Spleen (tissue), 11 donors: ENCODE measurements at regions not wholly inside any gene's neighbourhood (a gene's known extent, or its start where the extent isn't known, plus 50 kb on each side); places are given as distances from the start of the nearest gene placed in this dataset.
"Not testable (repeated sequence)": the region's sequence is repeated elsewhere in the genome, so short reads cannot be mapped to it uniquely, and the experiment has no call there.

Experiments
- DNase-seq: peaks from one replicate; pipeline ENCODE4 v3.0.0-alpha.2; 2020
- H3K27ac ChIP-seq, 8 donors: fragments of 200-600 bp; sonication (generic) in 7 of 8; 1 replicate in 4 of 8; 2 replicates in 4 of 8; pipeline versions ENCODE4 v1.5.0 to v1.8.0; 2016 to 2021; ENCODE audit warnings: inconsistent platforms in 4 of 8, mild to moderate bottlenecking in 4 of 8, moderate library complexity in 1 of 8
- H3K27me3 ChIP-seq, 7 donors: fragments of 200-600 bp; sonication (generic) in 6 of 7; replicated peaks in 1 of 7; 1 replicate in 4 of 7; 2 replicates in 3 of 7; pipeline versions ENCODE4 v1.5.0 to v1.8.0; 2016 to 2021; ENCODE audit warnings: inconsistent platforms in 3 of 7, mild to moderate bottlenecking in 1 of 7
- H3K36me3 ChIP-seq, 6 donors: fragments of 200-600 bp; sonication (generic) in 5 of 6; 1 replicate in 4 of 6; 2 replicates in 2 of 6; pipeline versions ENCODE4 v1.5.0 to v1.8.0; 2016 to 2021; ENCODE audit warnings: inconsistent platforms in 2 of 6
- H3K4me1 ChIP-seq, 6 donors: fragments of 200-600 bp; sonication (generic) in 5 of 6; 1 replicate in 3 of 6; 2 replicates in 3 of 6; pipeline versions ENCODE4 v1.5.0 to v1.8.0; 2016 to 2021; ENCODE audit warnings: inconsistent platforms in 3 of 6
- H3K4me3 ChIP-seq, 8 donors: fragments of 200-600 bp; sonication (generic) in 7 of 8; 1 replicate in 4 of 8; 2 replicates in 4 of 8; pipeline versions ENCODE4 v1.5.0 to v1.8.0; 2016 to 2021; ENCODE audit warnings: inconsistent platforms in 4 of 8, mild to moderate bottlenecking in 4 of 8, moderate library complexity in 2 of 8
- H3K9me3 ChIP-seq, 8 donors: fragments of 200-600 bp; sonication (generic) in 7 of 8; 1 replicate in 4 of 8; 2 replicates in 4 of 8; pipeline versions ENCODE4 v1.5.0 to v1.8.0; 2016 to 2021; ENCODE audit warnings: inconsistent platforms in 4 of 8
- POLR2A ChIP-seq, 3 donors: fragments of 450-650 bp; IDR thresholded peaks; one replicate each; pipeline ENCODE4 v1.5.1; 2017; ENCODE audit warnings: antibody characterized with exemption in 3 of 3, mild to moderate bottlenecking in 1 of 3
- POLR2AphosphoS5 ChIP-seq, 3 donors: sonication (generic); formaldehyde crosslinking; IDR thresholded peaks; one replicate each; pipeline ENCODE4 v1.5.1; 2017; ENCODE audit warnings: antibody characterized with exemption in 3 of 3
- WGBS, 5 donors: extraction: QIAGEN DNeasy Blood & Tissue Kit in 3 of 5; methylation state at CpG; one replicate each; pipeline versions ENCODE4 v1.1.5 to v1.1.7; 2013 to 2018; 5-methylcytosine and 5-hydroxymethylcytosine counted together
- intact Hi-C: fragments of 100-400 bp; cut with DNase I; formaldehyde crosslinking; loops from one replicate; pipeline ENCODE4 v1.15.0; 2023; ENCODE audit warnings: low total_unique reads
- TF ChIP-seq, protein P1 (sequence below), 11 experiments: fragments of 200-600 bp in 7 of 11; fragments of 450-650 bp in 4 of 11; sonication (generic) in 4 of 11; IDR thresholded peaks in 8 of 11; conservative IDR thresholded peaks in 3 of 11; 1 replicate in 7 of 11; 2 replicates in 4 of 11; pipeline versions ENCODE4 v1.4.0 to v1.8.0; 2016 to 2021; ENCODE audit warnings: antibody characterized with exemption in 11 of 11, inconsistent platforms in 4 of 11, mild to moderate bottlenecking in 1 of 11
- donor health status: healthy with polysubstance abuse.
- donor health status: DM: no; HTN: no; CAD: no; lungs with moderate emphysema.
- donor health status: DM: no; HTN: no; CAD: no.
- donor health status: Bipolar disorder and iron deficiency.
- donor health status: healthy.
- donor health status: DM: no; HTN: no; CAD: no.
- donor health status: DM: yes; HTN: yes; CAD: no.

DNA sequence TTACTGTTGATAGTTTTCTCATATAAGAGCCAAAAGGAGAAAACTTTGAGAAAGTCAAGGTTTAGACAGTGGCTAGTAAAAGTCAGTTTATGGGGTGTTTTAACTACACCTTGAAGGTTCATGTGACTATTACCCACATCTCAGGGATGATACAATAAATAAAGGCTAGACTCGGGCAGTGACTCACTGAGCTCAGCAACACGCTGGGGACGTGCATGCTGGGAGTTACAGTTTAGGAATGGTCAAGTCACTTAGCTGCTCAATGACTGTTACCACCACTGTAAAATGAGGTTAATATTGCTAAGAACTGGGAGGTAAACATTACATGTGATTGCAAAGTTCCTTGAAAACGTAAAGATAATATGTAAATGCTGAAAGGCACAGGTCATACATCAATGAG lies 1254.4 kb upstream of the PHF14 start:
- H3K27ac ChIP-seq, result no peak overlapping the region
- WGBS, 5 donors, result 71 to 89% (median 81%) methylated on average over 4 of the region's 4 CpGs
- no peaks in the 10 kb centered on the region for H3K4me1 ChIP-seq
- no peak for DNase-seq
- H3K9me3 ChIP-seq, result peaks cover 0 to 15% (median 5%) of the 10 kb centered on the region in 8 donors
- H3K4me3 ChIP-seq, result no peak overlapping the region
- no peaks in the 10 kb centered on the region for H3K36me3 ChIP-seq
- H3K27me3 ChIP-seq, result no peaks in the 10 kb centered on the region
- intact Hi-C loops, result no loop called here
- TF ChIP-seq POLR2AphosphoS5 (IDR thresholded peaks at IDR 0.05) (no peak), POLR2A (IDR thresholded peaks at IDR 0.05) (no peak)
- TF ChIP-seq, protein P1, sequence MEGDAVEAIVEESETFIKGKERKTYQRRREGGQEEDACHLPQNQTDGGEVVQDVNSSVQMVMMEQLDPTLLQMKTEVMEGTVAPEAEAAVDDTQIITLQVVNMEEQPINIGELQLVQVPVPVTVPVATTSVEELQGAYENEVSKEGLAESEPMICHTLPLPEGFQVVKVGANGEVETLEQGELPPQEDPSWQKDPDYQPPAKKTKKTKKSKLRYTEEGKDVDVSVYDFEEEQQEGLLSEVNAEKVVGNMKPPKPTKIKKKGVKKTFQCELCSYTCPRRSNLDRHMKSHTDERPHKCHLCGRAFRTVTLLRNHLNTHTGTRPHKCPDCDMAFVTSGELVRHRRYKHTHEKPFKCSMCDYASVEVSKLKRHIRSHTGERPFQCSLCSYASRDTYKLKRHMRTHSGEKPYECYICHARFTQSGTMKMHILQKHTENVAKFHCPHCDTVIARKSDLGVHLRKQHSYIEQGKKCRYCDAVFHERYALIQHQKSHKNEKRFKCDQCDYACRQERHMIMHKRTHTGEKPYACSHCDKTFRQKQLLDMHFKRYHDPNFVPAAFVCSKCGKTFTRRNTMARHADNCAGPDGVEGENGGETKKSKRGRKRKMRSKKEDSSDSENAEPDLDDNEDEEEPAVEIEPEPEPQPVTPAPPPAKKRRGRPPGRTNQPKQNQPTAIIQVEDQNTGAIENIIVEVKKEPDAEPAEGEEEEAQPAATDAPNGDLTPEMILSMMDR (IDR thresholded peaks at IDR 0.05 in 8 of 11, conservative IDR thresholded peaks at IDR 0.05 in 3 of 11), result no peak

GRCh38 chr7:9719721-9720120 lies 1254.0 kb upstream of the PHF14 start:
- Histone ChIP-seq H3K36me3 (no peaks in the 10 kb centered on the region), H3K27ac (no peak overlapping the region), H3K9me3 (peaks cover 0 to 15% (median 5%) of the 10 kb centered on the region in 8 donors), H3K27me3 (no peaks in the 10 kb centered on the region), H3K4me3 (no peak overlapping the region), H3K4me1 (no peaks in the 10 kb centered on the region)
- intact Hi-C loops, result no loop called here
- TF ChIP-seq POLR2AphosphoS5 (IDR thresholded peaks at IDR 0.05) (no peak), POLR2A (IDR thresholded peaks at IDR 0.05) (no peak)
- TF ChIP-seq, protein P1 (IDR thresholded peaks at IDR 0.05 in 8 of 11, conservative IDR thresholded peaks at IDR 0.05 in 3 of 11), result no peak
- no peak for DNase-seq
- 79 to 93% (median 81%) methylated on average over 3 of the region's 3 CpGs for WGBS, 5 donors

DNA sequence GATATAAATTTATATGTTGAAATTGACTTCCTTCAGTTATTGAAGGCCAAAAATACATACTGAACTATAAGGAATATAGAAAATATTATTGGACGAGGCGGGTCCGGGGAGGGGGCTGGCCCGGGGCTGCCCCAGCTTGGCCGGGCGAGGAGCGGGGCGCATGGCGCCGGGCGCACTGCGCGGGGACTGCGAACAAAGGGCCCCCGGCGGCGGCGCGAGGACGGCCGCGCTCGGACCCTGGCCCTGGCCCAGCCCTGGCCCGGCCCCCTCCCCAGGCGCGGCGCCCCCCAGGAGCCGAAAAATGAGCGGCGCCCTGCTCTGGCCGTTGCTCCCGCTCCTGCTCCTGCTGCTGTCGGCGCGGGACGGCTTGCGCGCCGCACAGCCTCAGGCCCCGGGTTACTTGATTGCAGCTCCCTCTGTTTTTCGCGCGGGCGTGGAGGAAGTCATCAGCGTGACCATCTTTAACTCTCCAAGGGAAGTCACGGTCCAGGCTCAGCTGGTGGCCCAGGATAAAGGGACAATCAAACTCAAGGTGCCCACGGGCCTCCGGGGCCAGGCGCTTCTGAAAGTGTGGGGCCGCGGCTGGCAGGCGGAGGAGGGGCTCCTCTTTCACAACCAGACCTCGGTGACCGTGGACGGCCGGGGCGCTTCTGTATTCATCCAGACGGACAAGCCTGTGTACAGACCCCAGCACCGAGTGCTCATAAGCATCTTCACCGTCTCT lies 1247.6 kb upstream of the PHF14 start:
- DNase-seq, intact Hi-C loops, H3K27me3 ChIP-seq, H3K4me1 ChIP-seq, H3K36me3 ChIP-seq, H3K4me3 ChIP-seq, H3K27ac ChIP-seq: not testable (repeated sequence)
- WGBS, 5 donors, result 90 to 94% (median 92%) methylated on average over 26 to 59 of the region's 60 CpGs
- H3K9me3 ChIP-seq, result peaks cover 0 to 34% (median 9%) of the 10 kb centered on the region in 8 donors

DNA sequence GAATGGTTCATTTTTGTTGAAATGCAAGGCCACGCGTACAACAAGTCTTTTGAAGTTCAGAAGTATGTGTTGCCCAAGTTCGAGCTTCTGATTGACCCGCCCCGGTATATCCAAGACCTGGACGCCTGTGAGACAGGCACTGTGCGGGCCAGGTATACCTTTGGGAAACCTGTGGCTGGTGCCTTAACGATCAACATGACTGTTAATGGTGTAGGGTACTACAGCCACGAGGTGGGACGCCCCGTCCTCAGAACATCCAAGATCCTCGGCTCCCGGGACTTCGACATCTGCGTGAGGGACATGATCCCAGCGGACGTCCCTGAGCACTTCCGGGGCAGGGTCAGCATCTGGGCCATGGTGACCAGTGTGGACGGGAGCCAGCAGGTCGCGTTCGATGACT lies 1246.9 kb upstream of the PHF14 start:
- DNase-seq, H3K27ac ChIP-seq, H3K4me1 ChIP-seq, H3K4me3 ChIP-seq, intact Hi-C loops, H3K36me3 ChIP-seq, H3K27me3 ChIP-seq: not testable (repeated sequence)
- WGBS, 5 donors, result 93 to 98% (median 96%) methylated on average over 11 to 22 of the region's 22 CpGs
- peaks cover 0 to 27% (median 6%) of the 10 kb centered on the region in 8 donors for H3K9me3 ChIP-seq

DNA sequence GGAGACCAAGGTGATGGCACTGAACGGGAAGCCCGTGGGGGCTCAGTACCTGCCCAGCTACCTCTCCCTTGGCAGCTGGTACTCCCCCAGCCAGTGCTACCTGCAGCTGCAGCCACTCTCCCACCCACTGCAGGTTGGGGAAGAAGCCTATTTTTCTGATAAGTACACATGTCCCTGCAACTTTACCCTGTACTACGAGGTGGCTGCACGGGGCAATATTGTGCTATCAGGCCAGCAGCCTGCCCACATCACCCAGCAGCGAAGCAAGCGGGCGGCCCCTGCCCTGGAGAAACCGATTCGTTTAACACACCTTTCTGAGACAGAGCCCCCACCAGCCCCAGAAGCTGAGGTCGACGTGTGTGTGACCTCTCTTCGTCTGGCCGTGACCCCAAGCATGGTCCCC lies 1246.2 kb upstream of the PHF14 start:
- H3K4me3 ChIP-seq, H3K36me3 ChIP-seq, H3K4me1 ChIP-seq, DNase-seq, H3K27ac ChIP-seq, intact Hi-C loops, H3K27me3 ChIP-seq: not testable (repeated sequence)
- H3K9me3 ChIP-seq, result peaks cover 0 to 25% (median 5%) of the 10 kb centered on the region in 8 donors
- WGBS, 5 donors, result 84 to 98% (median 92%) methylated on average over 6 to 13 of the region's 13 CpGs

- H3K9me3 ChIP-seq, result peaks cover 0 to 25% (median 6%) of the 10 kb centered on the region in 8 donors
- H3K27ac ChIP-seq, H3K4me1 ChIP-seq, H3K36me3 ChIP-seq, H3K4me3 ChIP-seq, intact Hi-C loops, H3K27me3 ChIP-seq, DNase-seq: not testable (repeated sequence)
- WGBS, 5 donors, result 89 to 96% (median 94%) methylated on average over 13 to 17 of the region's 17 CpGs
Measured at GRCh38 chr7:9728014-9728657, 1245.5 kb upstream of the PHF14 start.
